Activated CD4-positive, alpha-beta T cell treated with anti-CD3 and anti-CD28 coated beads, Interleukin-2, amount 50 U/mL, for 4 hours (primary cell): ENCODE measurements at regions not wholly inside any gene's neighbourhood (a gene's known extent, or its start where the extent isn't known, plus 50 kb on each side); places are given as distances from the start of the nearest gene placed in this dataset.

Source experiments
- DNase-seq, 2 experiments: peaks; one replicate each; pipeline ENCODE4 v3.0.0-alpha.2; 2020

DNA sequence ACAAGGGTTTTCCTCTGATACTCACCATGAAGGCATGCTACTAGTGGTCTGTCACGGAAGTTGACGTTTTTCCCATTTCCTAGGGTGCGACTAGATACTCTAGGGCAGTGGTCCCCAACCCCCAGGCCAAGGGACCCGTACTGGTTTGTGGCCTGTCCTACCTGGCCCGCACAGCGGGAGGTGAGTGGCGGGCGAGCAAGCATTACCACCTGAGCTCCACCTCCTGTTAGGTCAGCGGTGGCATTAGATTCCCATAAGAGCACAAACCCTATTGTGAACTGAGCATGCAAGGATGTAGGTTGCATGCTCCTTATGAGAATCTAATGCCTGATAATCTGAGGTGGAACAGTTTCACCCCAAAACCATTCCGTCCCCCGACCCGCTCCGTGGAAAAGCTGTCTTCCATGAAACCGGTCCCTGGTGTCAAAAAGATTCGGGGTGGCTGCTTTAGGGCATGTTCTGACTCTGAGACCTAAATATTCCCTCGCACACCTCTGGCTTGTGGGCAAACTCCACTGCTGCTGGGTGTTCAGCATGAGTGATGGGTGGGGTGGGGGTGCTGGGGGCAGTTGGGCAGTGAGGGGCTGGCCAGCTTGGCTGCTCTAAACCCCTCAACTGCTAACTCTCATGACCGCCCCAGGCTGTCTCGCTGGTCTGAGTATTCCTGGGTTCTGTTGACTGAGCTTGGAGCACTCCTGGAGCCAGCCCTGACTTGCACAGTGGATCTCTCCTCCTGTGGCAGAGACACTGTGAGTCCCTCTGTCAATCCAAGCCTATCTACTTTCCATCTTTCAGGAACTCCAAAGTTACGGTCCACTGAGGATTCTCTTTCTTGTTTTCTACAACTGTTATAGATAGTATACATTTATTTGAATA is 78.3 kb upstream of the NEK6 start:
- no peak for DNase-seq

DNA sequence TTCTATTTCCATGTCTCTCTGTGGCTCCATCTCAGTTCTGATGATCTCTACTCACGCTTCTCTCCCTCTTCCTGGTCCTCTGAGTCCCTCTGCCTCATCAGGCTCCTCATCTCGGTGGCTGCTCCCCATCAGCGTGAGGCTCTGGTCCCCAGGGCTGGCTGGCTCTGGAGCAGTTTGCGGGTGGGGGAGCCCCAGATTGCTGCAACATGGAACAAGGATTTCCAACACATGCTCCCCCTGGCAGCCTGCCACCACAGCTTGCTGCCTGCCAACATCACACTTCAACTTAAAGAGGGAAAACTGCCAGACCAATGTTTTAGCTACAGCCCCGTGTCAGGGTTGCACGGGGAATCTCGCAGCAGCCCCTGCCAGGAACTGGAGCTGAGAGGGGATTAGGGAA is 77.2 kb upstream of the NEK6 start:
- no peak for DNase-seq

DNA sequence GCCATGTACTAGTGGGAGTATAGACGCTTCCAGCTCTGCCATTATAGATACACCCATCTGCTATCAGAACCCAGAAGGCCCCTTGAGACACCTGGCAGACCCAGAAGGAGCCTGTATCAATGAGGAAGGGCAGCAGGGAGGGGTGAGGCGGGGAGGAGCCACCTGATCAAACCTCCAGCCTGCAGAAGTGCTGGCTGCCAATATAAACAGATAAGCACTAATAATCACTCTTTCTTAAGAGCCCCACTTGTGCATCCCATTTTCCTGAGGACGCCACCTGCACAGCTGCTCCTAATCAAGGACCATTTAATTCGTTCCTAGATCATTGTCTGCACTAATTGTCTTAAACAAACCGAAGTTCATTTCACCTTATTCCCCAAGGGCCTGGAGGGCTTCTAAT is 75.0 kb upstream of the NEK6 start:
- no peak for DNase-seq

DNA sequence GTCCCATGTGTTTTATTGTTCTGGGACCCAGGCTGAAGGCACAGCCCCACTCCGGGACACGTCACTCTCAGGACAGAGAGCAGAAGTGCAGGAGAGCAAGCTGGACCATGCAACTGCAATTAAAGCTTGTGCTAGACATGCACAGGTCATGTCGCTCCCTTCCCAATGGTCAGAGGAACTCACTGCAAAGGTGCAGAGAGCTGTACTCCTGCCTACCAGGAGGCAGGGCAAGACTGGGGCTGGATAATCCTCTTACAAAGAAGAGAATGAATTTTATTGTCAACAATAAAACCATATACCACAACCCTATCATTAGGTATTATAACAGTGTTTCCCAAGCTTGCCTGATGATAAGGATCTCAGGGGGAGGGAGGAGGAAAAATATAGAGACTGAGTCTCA is 74.0 kb upstream of the NEK6 start:
- DNase-seq, result no peak

DNA sequence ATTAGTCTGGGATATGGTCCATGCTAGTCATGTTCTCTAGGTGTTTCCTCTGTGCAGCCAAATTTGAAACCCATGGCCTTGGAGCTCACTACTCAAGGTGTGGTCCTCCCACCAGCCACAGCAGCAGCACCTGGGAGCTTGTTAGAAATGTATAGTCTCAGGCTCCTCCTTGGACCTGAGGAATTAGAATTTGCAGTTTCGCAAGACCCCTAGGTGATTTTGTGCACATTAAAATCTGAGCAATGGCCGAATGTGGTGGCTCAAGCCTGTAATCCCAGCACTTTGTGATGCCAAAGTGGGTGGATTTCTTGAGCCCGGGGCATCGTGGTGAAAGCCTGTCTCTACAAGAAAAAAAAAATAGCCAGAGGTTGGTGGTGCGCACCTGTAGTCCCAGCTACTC is 72.3 kb upstream of the NEK6 start:
- DNase-seq, result no peak

DNA sequence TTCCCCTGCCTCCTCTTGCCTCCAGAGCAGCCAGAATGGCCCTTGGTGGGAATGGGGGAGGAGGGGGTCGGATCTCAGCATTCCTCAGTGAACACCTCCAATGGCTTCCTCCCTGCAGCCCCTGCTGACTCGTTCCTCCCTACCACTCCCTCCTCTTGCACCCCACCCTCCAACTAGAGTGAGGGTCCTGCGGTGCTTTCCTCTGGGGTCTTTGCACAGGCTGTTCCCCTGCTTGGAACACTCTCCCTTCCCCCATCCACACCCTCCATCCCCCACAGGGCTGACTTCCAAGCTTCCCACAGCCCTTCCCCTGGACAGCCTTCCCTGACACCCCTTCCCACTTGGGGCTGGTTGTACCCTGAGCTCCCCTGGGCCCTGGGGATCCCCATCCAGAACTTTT is 70.4 kb upstream of the NEK6 start:
- DNase-seq, result no peak

DNA sequence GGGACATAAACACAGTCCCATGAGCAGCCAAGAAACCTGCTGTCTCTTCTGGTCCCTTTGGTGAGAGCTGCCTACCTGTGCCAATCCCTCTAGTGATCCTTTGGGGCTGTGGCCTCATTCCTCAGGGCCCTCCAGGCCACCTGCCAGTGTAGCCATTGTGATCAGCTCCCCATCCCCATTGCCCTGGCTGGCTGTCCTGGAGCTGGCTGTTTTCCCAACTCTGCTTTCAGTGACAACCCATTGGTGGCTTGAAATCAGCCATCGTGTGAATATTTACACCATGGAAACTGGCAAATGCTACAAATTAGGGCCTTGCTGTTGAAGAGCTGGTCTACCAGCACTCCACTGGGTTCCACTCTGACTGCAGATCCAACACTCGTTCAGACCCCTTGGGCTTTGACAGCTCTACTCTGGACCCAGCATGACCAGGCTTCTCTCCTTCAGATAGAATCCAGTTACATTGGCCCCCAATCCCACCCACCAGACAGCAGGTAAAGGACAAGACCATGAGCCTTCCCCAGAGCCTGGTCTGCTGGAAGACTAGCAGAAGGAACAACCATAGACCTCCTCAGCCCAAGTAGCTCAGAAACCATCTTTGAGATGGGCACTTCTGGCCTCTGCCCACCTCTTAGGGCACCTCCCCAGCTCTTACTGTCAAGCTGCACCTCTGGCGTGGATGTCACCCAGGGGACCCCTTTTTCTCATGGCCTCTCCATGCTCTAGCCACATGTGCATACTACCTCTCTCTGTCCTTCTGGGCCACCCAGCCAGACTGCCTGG is 69.2 kb upstream of the NEK6 start:
- no peak for DNase-seq

DNA sequence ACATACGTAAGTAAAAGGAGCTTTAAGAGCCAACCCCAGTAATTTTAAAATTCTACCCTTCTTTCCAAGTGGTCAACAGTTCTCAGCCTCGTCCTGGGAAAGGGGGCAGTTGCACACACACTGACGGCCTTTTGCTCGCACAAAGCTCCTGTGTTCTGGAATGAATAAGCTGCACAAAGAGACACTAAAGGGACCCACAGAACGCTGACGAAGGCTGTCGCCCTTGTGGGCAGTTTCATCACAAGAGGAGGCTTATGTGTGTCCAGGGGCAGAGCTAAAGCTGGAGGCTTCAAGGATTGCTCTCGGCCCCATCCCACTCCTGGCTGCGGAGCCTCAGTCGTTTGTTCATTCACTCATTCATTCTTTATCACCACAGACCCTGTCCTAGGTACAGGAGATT is 67.0 kb upstream of the NEK6 start:
- DNase-seq, result no peak

DNA sequence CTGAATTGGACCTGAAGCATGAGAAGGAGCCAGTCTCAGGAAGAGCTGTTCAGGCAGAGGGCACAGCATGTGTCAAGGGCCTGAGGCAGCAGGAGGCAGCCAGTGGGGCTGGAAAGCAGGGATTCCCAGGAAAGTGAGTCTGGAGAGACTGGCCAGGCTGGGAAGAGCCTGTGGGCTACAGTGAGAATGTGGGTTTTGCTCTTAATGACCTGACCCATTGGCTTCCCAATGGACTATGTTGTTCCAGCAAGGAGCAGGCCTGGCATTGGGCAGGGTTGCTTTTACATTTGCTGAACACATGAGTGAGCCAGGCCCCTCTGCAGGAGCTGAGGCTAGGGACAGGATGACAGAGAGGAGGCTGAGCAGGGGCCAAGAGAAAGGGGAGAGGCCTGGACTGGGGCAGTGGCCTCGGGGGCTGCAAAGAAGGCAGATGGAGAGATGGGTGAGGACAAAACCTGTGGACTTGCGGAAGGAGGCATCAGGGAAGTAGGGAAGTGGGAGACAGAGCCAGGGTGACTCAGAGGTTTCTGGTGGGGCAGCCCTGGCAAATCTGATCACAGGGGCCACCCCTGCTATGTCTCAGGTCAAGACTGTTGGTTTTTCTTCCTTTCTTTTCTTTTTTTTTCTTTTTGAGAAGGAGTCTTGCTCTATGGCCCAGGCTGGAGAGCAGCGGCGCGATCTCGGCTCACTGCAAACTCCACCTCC is 65.9 kb upstream of the NEK6 start:
- no peak for DNase-seq

DNA sequence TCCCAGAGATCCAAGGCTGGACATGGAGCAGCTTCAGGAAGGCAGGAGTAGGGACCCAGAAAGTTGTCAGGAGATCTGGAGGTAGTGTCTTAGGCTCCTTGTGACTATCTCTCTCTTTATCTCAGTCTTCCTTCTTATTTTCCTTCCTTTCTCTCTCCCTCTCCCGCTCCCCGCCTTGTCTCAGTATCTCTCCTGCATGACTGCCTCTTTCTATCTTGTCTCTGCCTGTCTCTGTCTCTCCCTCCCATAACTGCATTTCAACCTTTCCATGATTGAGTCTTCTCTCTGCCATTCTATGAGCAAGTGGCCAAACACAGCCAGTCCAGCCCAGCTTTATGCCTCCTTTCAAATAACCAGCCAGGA is 61.0 kb upstream of the NEK6 start:
- no peak for DNase-seq

DNA sequence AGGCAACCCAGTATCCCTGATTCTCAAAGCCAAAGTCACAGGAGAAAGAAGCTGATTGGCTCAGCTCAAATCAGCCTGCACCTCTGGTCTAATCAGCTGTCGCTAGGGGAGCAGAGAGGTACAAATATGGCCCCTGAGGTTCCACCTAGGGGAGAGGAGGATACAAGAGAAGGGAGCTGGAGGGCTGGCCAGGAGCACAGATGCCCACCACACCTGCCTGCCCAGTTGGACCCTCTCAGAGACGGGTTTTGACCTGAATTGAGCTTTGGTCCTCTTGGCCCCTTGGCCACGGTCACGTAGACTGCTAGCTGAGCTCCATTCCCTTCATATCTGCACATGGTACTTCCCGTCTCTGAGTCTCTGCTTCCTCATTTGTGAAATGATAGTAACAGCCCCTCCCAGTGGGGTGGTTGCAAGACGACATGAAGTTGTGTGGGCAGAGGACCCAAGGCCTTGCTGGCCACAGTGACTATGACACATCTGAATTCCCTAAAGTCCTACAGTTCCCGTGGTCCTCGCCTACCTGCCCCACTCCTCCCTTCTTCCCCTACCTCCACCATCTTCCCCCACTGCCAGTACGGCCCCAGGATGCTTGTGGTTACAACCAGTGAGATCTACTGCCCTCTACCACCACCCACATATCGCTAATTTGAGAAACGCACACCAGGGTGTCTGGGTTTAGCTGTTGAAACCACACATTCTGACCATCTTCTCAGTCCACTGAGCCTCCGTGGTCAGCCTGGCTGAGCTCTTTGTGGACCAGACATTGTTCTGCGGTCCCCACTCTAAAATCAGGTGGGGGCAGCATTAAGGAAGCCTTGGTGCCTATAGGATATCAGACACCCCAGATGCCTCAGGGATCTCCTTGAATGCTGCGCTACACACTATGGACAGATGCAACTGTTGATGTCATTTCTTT is 60.3 kb upstream of the NEK6 start:
- DNase-seq, result no peak

DNA sequence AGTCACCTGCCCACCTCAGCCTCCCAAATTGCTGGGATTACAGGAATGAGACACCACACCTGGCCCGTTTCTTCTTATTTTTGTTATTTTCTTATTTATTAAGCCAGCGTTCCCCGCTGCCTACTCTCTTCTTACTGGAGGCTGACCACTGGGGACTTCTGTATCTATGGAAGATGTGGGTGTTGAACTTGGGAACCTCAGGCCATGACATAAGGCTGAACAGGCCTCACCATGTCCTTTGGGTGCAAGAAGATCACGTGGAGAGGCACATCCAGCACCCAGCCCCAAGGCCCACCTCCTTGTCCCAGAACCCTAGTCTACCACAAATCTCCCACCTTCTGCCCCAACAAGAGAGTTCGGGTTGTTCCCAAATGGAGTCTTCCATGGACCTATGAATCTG is 59.4 kb upstream of the NEK6 start:
- no peak for DNase-seq

DNA sequence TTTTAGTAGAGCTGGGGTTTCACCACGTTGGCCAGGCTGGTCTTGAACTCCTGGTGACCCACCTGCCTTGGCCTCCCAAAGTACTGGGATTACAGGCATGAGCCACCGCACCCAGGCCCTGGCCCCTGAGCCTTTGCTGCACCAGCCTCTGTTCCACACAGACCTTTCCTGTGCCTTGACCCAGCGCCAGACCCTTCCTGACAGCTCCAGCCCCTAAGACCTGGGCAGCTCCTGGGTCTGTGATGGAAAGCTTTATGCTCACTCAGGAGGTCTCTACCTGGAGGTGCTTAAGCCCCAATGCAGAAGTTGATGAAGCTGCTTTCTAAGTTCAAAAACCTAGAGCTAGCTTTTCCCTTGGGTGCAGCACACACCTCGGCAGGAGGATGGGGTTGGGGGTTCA is 58.8 kb upstream of the NEK6 start:
- no peak for DNase-seq

DNA sequence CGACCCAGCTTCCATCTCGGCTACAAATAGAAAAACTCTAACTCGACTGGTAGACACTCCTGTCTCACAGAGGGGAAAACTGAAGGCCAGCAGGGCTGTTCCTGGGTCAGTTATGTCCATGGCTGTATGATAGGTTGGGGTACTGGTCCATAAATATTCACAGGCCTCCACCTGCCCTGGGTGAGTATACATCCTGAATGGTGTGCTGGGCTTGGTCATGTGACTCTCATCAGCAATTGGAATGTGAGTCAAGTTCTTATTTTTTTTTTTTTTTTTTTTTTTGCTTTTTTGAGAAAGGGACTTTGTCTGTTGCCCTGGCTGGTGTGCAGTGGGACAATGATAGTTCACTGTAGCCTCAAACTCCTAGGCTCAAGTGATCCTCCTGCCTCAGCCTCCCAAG is 58.3 kb upstream of the NEK6 start:
- DNase-seq, result no peak

DNA sequence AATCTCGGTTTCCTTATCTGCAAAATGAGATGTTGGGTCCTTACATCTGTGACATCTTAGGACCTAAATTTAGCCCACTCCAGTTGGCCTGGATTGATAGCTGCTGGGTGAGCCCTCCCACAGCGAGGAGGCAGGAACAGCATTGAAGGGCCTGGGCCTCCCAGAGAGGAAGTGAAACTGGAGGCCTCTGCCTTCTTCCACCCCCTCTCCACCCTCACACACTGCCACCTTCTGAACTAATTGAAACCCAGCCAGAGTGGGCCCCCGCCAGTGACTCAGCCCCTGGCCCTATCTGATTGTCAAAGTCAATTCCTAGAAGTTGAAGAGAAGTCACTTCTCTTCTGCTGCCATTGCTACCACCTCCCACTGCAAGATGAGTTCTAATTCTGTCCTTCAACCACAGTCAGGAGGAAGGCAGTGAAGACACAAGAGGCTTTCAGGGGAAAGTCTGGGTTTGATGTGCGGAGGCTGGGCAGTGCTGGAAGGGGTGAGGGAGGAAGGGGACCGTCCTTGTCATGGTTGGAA is 55.2 kb upstream of the NEK6 start:
- DNase-seq, result peak; percentile 70 to 78

DNA sequence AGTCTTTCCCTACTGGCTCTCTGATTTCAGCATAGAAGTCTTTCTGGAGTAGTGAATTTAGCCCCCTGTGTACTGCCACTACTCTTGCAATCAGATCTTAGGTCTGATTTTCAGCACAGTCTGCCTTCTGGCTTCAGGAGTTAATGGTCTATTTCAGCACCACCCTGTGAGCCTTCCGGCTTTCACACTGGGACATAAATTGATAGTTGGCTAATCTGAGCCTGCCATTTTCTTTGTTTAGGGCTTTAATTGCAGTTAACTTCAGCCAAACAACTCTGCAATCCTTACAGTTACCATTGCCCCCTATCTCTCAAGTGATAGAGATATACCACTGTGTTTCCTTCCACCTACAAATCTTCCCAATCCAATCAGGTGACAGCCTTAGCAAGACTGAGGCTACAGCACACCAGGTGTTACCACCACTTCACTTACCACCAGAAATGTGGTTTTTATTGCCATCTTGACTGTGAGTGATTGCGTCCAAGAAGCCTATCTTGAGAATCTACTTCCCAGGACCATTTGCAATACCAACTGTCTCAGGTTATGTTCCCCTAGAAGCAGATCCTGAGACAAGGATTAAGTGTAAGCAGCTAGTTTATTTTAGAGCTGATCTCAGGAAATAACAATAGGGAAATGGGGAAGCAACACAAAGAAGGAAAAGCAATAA is 51.9 kb upstream of the NEK6 start:
- DNase-seq, result no peak

DNA sequence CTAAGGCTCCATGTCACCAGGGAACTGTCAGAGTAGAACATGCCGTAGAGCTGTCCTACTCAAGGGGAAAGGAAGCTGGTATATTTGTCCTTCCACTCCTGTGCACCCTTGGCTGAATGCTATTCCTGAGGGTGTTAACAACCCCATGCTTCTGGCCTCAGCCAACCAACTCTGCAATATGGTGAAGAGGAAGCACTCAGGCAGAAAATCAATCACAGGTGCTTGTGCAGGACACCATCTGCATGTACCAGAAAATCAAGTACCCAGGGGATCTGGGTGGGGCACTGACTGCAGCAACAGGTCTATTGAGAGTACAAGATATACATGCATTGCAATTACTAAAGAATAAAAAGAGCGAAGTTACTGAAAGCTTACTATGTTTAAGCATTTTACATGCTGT is 51.4 kb upstream of the NEK6 start:
- DNase-seq, result no peak
